ENCODE measurements at regions not wholly inside any gene's neighbourhood (a gene's known extent, or its start where the extent isn't known, plus 50 kb on each side); places are given as distances from the start of the nearest gene placed in this dataset.

DNA sequence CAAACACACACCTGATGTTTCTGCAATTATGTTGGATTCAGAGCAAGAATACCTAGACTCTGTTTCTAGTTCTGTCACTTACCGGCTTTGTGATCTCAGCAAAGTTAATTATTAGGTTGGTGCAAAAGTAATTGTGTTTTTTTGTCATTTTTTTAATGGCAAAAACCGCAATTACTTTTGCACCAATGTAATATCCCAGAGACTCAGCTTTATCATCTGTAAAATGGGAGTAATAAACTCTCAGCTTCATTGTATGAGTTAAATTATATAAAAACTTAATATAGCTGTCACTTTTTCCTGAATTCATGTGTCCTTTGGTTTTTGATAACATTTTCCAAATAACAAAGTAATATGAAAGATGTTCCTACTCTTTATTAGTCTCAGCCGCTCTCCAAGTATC is 251.7 kb downstream of the TRIB2 start:
- DNase-seq (ENCODE audit: low read depth in 2 of 2) = no peak

DNA sequence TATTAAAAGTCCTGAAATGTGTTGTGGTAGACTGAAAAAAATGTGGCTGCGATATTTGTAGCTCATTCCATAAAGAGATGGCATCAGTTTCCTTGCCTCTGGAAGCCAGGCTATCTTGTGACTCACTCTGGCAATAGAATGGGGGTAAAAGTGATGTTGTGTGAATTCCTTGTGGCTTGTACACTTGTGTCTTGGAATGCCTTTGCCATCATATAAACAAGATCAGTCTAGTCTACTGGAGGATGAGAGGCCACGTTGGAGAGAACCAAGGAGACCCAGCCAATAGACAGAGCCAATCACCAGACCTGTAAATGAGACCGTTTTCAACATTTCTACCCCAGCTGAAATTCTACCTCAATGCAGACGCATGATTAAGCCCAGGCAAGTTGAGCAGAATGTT is 254.1 kb downstream of the TRIB2 start:
- DNase-seq (ENCODE audit: low read depth in 2 of 2) = no peak

DNA sequence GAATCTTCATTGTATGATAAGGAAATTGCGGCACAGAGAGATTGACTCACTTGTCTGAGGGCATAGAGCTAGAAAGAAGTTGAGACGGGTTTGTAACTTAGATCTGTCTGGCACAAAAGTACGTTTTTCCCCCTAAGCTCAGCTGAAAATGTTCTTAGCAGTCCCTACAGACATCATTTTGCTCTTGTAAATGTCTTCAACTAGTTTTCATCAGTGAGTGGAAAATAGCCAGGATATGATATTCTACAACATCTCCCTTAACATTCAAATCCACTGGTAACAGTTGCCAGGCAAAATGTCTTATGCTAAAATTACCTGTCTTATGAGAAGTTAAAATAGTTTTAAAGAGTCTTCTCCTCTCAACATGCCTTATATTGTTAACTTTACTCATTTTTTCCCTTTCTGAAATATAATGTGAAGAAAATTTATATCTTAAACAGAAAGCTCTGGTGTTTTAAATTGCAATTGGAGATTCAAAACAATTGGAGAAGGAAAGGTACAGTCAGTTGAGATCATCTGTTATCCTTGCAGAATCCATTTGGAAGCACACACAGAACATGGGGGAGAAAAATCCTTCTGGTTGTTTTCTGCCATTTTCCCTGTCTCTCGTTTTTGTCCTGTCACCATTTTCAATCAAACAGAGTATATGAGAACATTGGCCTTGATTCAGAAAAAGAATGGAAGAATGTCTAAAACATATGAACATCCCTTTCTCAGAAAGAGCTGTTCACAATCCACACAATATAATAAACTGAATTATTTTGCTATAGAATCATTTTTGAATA is 255.0 kb downstream of the TRIB2 start:
- no peak for DNase-seq (ENCODE audit: low read depth in 2 of 2)

DNA sequence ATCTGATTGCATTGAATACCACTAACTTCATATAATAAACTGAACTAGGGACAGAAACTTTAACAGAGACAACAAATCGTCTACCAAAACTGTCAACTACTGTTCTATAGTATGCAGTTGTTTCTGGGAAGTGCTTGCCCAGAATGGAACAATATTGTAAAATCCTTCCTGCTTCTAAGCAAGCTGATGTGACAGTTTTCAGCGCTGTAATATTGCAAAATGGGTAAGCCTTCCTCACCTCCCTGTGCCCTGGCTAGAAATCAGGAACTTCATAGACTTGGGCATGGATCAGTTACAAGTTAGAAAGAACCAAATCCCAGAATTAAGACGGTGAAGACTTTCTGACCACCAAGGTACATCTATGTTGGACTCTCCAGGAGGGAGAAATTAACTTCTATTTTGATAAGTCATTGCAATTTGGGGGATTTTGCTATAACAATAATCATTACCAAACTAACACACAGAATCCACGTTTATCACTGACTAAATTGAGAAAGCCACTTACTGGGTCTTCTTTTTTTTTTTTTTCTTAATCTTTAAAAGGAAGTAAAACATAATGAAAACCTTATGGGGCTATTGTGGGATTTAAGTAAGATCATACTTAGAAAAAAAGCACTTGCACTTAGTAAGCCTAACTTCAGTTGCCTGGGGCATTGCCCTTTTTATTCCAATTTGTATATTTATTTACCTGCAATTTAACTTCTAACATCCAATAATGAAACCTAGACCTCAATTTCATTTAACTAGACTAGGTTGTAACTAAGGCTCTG is 261.5 kb downstream of the TRIB2 start:
- no peak for DNase-seq (ENCODE audit: low read depth in 2 of 2)

DNA sequence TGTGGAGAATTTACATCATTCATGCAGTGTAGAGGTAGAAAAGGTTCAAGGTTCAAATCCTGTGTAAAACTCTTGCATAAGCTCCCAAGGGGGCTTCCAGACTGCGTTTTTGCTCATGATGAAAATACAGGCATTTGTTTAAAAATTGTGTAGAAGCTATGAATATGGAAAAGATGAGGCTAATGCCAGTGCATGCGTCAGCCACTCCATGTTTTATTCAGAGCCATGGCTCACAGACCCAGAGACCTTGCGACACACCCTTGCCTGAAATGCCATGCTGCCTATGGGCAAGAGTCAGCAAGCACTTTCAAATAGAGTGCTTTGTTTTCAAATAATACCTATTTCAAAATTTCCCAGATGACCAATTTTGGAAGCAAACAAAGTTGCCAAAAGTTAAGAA is 262.3 kb downstream of the TRIB2 start:
- no peak for DNase-seq (ENCODE audit: low read depth in 2 of 2)

DNA sequence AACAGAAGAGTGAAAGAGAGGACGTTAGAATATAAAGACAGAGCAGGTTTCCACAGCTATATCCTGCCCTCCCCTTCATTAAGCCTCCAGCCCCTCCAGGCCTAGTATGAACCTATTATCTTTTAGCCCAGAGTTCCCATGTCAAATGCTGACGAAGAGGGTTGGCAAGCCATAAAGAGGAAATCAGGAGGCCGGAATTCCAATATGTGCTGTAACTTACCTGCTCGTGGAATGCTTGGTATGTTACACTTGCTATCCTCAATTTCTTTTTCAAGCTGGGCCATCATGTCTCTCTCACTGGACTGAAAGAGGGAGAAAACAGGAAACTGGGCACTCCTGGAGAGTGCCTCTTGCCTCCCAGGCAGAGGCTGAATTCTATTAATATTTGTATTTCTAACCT is 264.1 kb downstream of the TRIB2 start:
- no peak for DNase-seq (ENCODE audit: low read depth in 2 of 2)

DNA sequence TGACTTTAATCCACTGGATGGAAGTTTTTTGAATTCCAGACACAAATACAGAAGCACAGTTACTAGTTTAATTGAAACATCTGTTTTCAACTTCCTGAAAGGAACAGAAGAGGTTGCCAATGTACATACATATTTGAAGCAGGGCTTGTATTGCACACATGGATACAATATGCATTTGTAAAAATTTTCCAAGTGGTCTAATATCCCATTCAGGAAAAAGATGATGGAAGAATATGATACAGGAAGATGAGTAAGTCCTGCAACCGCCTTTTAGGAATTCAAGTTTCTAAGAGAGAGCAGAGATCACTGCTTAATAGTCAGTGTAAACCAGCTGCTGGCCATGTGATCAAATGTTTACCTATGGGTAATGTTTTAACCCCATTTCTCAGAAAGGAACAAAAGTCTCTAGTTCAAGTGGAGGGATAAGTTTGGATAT is 265.4 kb downstream of the TRIB2 start:
- no peak for DNase-seq (ENCODE audit: low read depth in 2 of 2)

DNA sequence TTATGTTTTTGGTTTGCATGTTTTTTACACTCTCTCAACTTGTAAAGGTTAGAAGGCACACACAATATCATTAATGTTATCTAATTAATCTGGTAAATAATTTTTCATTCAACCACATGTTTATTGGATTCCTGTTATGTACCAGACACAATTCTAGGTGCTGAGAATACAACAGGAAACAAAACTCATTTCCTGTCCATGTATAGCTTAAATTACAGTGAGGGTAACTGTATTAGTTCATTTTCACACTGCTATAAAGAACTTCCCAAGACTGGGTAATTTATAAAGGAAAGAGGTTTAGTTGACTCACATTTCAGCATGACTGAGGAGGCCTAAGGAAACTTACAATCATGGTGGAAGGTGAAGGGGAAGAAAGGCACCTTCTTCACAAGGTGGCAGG is 270.5 kb downstream of the TRIB2 start:
- no peak for DNase-seq (ENCODE audit: low read depth in 2 of 2)

DNA sequence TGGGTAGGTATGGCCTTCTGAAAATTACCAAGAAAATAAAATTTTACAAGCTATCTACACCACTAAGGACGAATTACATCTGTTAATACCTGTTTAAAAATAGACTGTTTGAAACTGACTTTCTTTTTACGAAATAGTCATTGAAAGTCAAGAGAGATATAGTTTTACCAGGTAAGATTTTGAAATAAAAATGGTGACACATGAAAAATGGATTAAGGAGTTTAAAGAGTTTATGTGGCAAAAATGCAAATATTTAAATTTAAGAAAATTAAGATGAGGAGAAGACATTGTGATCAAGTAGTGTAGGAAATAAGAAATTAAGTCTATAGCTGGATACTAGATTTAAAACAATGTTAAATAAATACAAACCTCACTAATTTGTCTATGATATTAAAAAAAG is 271.5 kb downstream of the TRIB2 start:
- no peak for DNase-seq (ENCODE audit: low read depth in 2 of 2)

DNA sequence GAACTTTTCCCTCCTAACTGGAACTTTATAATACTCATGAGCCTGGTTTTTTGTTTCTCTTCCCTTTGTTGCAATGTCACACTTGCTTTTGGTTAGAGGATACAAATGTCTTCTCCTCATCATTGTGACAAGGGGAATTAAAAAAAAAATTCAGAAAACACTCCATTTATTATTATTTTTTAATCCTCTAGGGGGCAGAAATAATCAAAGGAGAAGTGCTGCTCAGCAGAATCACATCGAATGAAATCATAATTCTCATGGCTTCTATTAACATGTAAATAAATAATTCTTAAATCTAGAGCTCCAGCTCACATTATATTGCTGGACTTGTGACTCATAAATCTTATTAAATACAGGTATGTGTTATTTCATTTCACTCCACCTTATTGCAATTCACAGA is 273.8 kb downstream of the TRIB2 start:
- no peak for DNase-seq (ENCODE audit: low read depth in 2 of 2)

DNA sequence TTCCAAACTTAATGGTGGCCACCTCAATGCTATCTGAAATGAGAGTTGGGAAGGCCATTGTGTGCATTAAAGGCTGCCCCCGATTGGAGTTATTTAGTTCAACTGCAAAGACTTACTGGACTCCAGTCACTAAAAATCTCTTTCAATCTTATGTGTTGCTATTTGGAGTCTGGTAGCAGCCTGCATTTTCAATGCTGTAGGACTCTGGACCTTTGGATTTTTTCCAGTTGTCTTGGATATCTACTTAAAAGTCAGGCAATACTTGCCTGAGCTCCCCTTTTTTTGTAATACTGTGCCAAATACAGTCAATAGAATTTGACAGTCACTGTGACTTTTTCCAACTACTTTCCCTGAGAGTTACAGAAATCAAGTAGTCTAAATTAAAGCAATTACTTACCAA is 281.9 kb downstream of the TRIB2 start:
- DNase-seq (ENCODE audit: low read depth in 2 of 2) = no peak

DNA sequence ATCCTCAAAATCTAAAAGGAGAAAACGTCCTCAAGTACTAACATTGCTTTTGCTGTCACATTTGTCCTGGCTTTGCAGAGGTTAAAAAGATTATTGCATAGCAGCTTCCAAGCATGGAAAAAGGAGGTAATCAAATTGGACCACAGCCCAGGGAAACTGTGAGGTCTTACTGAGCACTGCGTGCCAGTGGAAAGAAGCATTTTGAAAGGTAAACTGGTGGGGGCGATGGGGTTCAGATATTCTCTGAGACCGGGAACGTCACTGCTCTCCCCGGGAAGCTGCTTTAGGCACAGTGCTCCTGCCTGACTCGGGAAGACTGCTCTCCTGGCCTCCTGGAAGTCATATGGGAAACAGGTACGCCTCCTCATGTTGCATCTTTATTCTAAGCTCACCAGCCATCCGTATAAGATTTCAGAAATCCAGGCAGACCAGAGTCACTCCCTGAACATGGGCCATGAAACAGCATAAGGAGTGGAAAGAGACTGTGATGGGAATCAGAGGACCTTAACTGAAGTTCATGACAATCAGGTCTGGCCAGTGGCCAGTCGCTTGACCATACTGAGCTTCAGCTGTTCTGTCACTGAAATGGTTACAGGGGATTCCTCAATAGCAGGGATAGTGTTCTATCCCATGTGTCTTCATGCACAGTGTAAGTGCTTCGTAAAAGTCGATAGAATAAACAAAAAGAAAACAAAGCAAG is 284.1 kb downstream of the TRIB2 start:
- no peak for DNase-seq (ENCODE audit: low read depth in 2 of 2)

DNA sequence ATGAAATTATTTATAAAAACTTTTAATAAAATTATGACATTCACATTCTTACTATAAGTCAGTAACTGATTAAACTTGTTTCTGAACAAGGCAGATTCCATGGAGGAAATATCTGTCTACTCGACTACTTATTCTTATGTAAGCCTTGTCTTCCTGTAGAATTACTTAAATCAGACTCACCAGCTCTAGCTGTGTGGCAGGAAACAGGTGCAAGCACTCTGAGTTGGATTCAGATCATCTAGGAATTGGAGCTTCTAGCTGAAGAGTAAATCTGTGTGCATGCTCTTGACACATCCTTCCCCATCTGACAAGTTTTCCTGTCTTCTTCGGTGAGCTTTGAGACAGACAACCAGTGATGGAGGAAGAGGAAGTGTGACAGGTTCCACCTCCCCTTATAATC is 284.7 kb downstream of the TRIB2 start:
- DNase-seq (ENCODE audit: low read depth in 2 of 2) = no peak

DNA sequence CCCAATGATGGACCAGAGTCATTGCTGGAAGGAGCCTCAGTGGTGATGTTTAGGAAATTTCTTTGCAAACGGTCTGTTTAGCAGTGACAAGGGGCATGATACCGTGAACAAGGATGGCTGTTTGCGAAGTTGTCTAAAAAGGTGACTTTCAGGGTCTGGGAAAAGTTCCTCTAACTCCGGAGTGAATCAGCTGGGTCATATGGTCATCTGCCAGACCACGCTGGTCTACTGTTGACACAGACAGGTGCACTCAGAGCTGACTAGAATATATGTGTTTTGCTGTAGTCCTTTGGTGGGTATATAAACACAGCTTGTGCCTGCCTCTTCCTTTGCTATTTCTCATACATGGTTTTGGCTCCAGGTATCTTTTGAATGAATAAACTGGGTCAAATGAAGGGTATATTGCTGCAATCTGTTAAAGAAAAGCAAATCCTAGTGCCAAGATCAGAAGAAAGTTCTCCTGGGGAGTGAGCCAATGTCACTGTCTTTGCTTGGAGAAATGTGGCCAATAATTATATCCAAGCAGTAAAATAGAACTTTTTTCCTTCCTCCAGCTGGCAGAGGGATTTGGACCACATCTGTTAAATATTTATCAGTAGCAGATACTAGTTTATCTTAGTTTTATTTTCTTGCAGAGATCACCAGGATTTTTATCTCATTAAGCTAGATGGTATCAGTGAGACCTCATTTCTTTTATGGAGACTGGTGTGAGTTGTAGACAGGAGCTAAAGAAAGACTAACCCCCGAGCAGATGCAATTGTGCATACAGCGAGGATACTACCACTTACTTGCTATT is 286.0 kb downstream of the TRIB2 start:
- DNase-seq (ENCODE audit: low read depth in 2 of 2) = no peak

DNA sequence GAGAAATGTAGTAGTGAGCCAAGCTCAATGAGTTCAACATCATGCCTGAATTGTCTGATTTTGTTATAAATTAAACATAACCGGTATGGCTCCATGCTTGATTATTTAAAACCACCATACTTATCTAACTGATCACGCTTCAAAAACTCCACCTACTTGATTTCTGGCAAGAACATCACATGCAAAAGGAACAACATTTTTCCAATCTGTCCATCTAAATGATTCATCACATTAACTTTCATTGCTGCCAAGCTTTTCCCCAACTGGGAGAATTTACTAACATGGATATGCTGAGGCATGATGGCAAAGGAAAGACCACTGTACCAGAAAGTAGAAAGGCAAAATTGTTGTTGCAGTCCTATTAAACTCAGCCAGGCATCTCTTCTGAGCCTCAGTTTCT is 286.8 kb downstream of the TRIB2 start:
- no peak for DNase-seq (ENCODE audit: low read depth in 2 of 2)

DNA sequence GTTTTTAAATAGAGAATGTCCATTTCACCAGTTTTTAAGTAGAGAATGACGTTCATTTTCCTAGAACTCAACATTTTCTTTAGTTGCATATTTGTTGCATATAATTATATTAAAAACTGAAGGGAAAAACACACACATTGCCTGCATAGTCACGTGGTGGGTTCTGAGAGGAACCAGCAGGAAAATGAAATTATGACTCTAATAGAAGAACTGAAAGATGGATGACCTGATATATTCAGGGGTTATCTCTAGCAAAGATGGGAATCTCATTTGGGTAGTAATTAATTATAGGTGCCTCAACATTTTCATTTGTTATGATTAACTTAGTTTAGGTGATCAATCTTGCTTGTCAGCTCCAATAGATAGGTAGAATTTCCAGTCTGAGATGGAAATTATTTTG is 288.3 kb downstream of the TRIB2 start:
- DNase-seq (ENCODE audit: low read depth in 2 of 2) = no peak

DNA sequence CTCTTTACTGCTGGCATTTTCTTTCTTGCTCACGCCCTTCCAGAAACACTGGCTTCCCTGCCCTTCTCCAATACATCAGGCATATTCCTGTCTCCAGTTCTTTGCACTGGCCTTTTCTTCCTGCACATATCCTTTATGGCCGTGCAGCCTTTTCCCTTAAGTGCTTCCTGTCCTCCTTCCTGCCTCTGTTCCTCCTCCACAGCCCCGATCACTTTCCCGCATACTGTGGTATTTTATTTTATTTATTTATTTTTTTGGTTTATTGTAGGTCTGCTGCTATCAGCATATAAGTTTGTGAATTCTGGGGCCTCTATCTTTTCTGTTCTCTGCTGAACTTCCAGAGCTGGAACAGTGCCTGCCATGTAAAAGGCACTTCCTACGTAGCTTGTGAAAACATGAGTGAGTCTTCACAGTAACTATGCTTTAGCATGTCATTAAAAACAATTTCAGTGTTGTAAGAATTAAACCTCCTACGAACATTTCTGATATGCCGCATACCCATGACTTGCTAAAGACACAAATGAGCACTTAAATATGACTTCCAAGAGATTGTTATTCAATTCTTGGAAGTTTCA is 289.1 kb downstream of the TRIB2 start:
- DNase-seq (ENCODE audit: low read depth in 2 of 2) = no peak

DNA sequence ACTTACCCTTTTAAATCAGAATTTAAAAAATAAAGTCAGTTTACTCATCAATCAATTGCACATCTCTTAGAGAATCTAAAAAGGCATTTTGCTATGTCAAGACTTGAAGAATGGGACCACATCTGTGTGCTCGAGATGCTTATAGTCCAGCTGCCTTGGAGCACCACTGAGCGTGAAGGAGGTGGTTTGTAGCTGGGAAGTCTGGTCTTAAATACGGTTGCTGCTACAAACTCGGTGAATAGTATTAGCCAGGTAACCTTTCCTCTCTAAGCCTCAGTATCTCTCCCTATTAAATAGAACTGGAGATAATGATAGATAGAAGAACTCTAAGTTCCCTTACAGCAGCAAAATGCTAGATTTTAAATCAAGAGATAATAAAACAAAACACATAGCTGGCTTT is 289.7 kb downstream of the TRIB2 start:
- no peak for DNase-seq (ENCODE audit: low read depth in 2 of 2)

DNA sequence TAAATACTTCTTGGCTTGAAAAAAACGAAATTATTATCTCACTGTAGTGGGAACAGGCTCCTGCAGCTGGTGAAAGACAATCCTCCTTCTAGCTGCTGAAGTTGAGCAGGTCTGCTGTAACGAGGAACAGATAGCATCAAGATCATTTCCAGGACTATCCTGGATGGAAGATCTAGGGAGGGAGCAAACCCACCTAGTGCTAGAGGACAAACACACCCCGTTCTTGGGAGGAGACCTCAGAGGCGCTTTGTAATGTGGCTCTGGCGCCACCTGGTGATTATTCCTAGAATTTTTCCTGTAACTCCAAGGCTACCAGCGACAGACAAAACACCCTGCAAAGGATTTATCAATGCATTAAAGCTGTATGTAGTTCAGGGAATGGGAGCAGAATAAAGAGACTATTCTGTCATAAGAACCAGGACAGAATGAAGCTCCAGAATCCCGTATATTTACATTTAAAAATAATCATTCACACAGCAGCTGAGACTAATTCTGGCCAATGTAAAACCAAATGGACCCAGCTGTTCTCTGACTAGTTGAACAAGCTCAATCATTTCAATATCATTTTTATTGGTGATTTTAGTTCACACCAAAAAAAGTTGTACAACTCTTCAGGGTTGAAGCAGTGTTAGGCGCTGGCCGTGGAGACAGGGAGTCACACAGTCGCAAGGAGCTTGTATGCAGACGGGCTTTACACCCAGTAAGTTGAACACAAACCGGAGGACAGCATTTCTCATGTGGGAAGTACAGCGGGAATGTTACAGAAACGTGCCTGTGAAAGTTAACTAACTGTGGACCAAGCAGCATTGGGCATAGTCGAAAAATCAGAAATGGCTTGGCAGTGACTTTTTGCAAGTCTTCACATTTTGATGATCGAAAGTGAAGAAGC is 290.3 kb downstream of the TRIB2 start:
- DNase-seq (ENCODE audit: low read depth in 2 of 2) = peak; percentile 23 to 48

DNA sequence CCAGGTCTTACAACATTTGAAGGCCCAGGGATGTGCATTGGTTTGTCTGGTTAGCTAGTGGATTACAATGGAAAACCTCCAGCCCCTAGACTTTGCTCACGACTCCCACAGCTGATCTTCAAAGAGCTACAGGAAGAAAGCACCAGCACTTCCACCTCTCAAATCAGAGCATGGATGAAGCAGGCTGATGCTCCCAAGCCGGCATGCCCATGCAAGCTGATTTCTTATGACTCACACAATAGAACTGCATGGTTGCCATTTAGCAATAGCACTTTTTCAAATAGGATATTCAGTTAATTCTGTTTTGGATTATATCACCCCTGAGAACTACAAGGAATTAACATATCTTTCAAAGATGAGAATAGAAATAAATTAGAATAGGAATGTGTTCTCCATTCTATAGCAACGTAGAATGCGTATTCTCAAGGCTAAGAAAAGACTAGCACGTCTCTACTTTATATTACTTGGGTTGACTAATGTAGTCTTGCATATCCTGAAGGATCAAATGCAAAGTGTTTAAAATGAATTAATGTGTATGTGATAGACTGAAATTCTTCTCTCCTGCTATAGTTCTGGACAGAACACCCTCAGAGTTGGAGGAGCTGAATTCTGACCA is 292.4 kb downstream of the TRIB2 start:
- DNase-seq (ENCODE audit: low read depth in 2 of 2) = no peak

All from stimulated activated CD8-positive, alpha-beta memory T cell treated with anti-CD3 and anti-CD28 coated beads, Interleukin-2, amount 100 ng/mL, for 1 hour (primary cell).